Endodermal cell (in vitro differentiated cells): ENCODE measurements at regions not wholly inside any gene's neighbourhood (a gene's known extent, or its start where the extent isn't known, plus 50 kb on each side); places are given as distances from the start of the nearest gene placed in this dataset.

Experiments used
- DNase-seq: peaks from one replicate; pipeline ENCODE4 v3.0.0-alpha.2; 2017
- H3K27ac ChIP-seq: 2 replicates; pipeline ENCODE4 v1.5.1; 2013; ENCODE audit warnings: mild to moderate bottlenecking, low read depth, low read length, moderate library complexity
- H3K27me3 ChIP-seq: 2 replicates; pipeline ENCODE4 v1.6.1; 2013; ENCODE audit warnings: mild to moderate bottlenecking, low read length, moderate library complexity; ENCODE audit not compliant: insufficient read depth, control insufficient read depth, poor library complexity, severe bottlenecking
- H3K36me3 ChIP-seq: 2 replicates; pipeline ENCODE4 v1.7.0; 2013; ENCODE audit warnings: mild to moderate bottlenecking, low read length, moderate library complexity; ENCODE audit not compliant: control insufficient read depth, insufficient read depth
- H3K4me1 ChIP-seq: one replicate; pipeline ENCODE4 v1.7.0; 2013; ENCODE audit warnings: low read length; ENCODE audit not compliant: control insufficient read depth, insufficient read depth
- H3K4me3 ChIP-seq: 2 replicates; pipeline ENCODE4 v1.5.1; 2013; ENCODE audit warnings: mild to moderate bottlenecking, low read length, moderate library complexity
- H3K9ac ChIP-seq: 2 replicates; pipeline ENCODE4 v1.6.1; 2013; ENCODE audit warnings: mild to moderate bottlenecking, low read length, moderate library complexity; ENCODE audit not compliant: poor library complexity, severe bottlenecking; ENCODE audit errors: extremely low read depth
- H3K9me3 ChIP-seq: 2 replicates; pipeline ENCODE4 v1.6.1; 2013; ENCODE audit warnings: mild to moderate bottlenecking, low read length, moderate library complexity; ENCODE audit not compliant: control insufficient read depth
- H3K27ac Mint-ChIP-seq: 2 replicates; pipeline ENCODE4 v1.8.0; 2020; ENCODE audit warnings: mixed read lengths
- H3K27me3 Mint-ChIP-seq: 2 replicates; pipeline ENCODE4 v1.8.0; 2021; ENCODE audit warnings: mild to moderate bottlenecking, mixed read lengths; ENCODE audit not compliant: insufficient read depth
- H3K36me3 Mint-ChIP-seq: 2 replicates; pipeline ENCODE4 v1.8.0; 2020; ENCODE audit warnings: low read depth, mixed read lengths
- H3K4me1 Mint-ChIP-seq: 2 replicates; pipeline ENCODE4 v1.8.0; 2020; ENCODE audit warnings: mixed read lengths
- H3K4me3 Mint-ChIP-seq: 2 replicates; pipeline ENCODE4 v1.8.0; 2020; ENCODE audit warnings: mild to moderate bottlenecking, moderate library complexity, mixed read lengths
- H3K9me3 Mint-ChIP-seq: 2 replicates; pipeline ENCODE4 v1.8.0; 2020; ENCODE audit warnings: mild to moderate bottlenecking, mixed read lengths
- CTCF ChIP-seq: fragments of 200-600 bp; sonication (generic); conservative IDR thresholded peaks from 2 replicates; pipeline ENCODE4 v1.5.0; 2021; ENCODE audit warnings: antibody characterized with exemption, mild to moderate bottlenecking
- WGBS, 2 experiments: methylation state at CpG; one replicate each; pipeline versions ENCODE4 v1.1.5 to v1.1.7; 2013; ENCODE audit warnings: missing lambda C conversion rate in 2 of 2, mixed read lengths in 1 of 2; ENCODE audit not compliant: insufficient coverage in 1 of 2, insufficient read length in 1 of 2; 5-methylcytosine and 5-hydroxymethylcytosine counted together

GRCh38 chr18:77750006-77750405 is 500.4 kb downstream of the GALR1 start:
- Mint-ChIP-seq H3K27me3 (peaks cover 2% of the 10 kb centered on the region), H3K9me3 (no peaks in the 10 kb centered on the region), H3K4me3 (no peak overlapping the region), H3K36me3 (no peaks in the 10 kb centered on the region), H3K27ac (no peak overlapping the region), H3K4me1 (peaks cover 26% of the 10 kb centered on the region)
- DNase-seq: no peak
- Histone ChIP-seq H3K27me3 (no peaks in the 10 kb centered on the region), H3K4me3 (no peak overlapping the region), H3K36me3 (no peaks in the 10 kb centered on the region), H3K4me1 (no peaks in the 10 kb centered on the region), H3K27ac (no peak overlapping the region), H3K9ac (no peak overlapping the region), H3K9me3 (no peaks in the 10 kb centered on the region)
- WGBS, 2 experiments: 92 to 95% methylated on average over 5 to 7 of the region's 7 CpGs
- TF ChIP-seq CTCF: no peak

GRCh38 chr18:77754475-77755044 is 504.9 kb downstream of the GALR1 start:
- 30% methylated on average over 7 of the region's 7 CpGs; no CpG with 5 or more reads in 1 of the 2 experiments for WGBS, 2 experiments
- Mint-ChIP-seq H3K4me1 (peaks cover 17% of the 10 kb centered on the region), H3K27me3 (peaks cover 2% of the 10 kb centered on the region), H3K36me3 (no peaks in the 10 kb centered on the region), H3K4me3 (no peak overlapping the region), H3K27ac (peak overlapping the region; percentile 40), H3K9me3 (no peaks in the 10 kb centered on the region)
- Histone ChIP-seq H3K4me3 (no peak overlapping the region), H3K36me3 (no peaks in the 10 kb centered on the region), H3K27me3 (no peaks in the 10 kb centered on the region), H3K4me1 (no peaks in the 10 kb centered on the region), H3K9me3 (no peaks in the 10 kb centered on the region), H3K27ac (no peak overlapping the region), H3K9ac (no peak overlapping the region)
- peak; percentile 87 for DNase-seq
- no peak for TF ChIP-seq CTCF

GRCh38 chr18:77755187-77755586 is 505.5 kb downstream of the GALR1 start:
- Histone ChIP-seq H3K9ac (no peak overlapping the region), H3K4me1 (no peaks in the 10 kb centered on the region), H3K27ac (no peak overlapping the region), H3K4me3 (no peak overlapping the region), H3K9me3 (no peaks in the 10 kb centered on the region), H3K36me3 (no peaks in the 10 kb centered on the region), H3K27me3 (no peaks in the 10 kb centered on the region)
- no peak overlapping the region for H3K27ac Mint-ChIP-seq
- no peak for DNase-seq
- H3K27me3 Mint-ChIP-seq: peaks cover 2% of the 10 kb centered on the region
- WGBS, 2 experiments: 69 to 71% methylated on average over 4 to 6 of the region's 6 CpGs
- H3K9me3 Mint-ChIP-seq: no peaks in the 10 kb centered on the region
- no peak for TF ChIP-seq CTCF
- no peaks in the 10 kb centered on the region for H3K36me3 Mint-ChIP-seq
- peaks cover 15% of the 10 kb centered on the region for H3K4me1 Mint-ChIP-seq
- H3K4me3 Mint-ChIP-seq: no peak overlapping the region
